ENCODE measurements at regions not wholly inside any gene's neighbourhood (a gene's known extent, or its start where the extent isn't known, plus 50 kb on each side); places are given as distances from the start of the nearest gene placed in this dataset.
"Not testable (repeated sequence)": the region's sequence is repeated elsewhere in the genome, so short reads cannot be mapped to it uniquely, and the experiment has no call there.

DNA sequence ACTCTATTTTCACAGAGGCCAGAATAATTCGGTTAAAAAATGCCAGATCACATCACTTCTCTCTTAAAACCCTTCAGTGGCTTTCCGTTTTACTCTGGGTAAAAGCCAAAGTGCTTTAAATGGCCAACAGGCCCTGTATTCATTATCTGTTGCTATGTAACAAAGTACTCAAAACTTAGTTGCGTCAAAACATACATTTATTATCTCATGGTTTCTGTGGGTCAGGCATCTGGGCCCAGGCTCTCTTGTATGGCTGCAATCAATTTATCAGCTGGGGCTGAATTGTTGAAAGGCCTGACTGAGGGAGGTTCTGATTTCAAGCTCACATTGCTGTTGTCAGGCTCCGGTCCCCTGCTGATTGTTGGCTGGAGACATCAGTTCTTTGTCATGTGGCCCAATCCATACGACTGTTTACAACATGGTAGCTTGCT, 72.7 kb upstream of the H2AZ1 start:
- no peak for DNase-seq

DNA sequence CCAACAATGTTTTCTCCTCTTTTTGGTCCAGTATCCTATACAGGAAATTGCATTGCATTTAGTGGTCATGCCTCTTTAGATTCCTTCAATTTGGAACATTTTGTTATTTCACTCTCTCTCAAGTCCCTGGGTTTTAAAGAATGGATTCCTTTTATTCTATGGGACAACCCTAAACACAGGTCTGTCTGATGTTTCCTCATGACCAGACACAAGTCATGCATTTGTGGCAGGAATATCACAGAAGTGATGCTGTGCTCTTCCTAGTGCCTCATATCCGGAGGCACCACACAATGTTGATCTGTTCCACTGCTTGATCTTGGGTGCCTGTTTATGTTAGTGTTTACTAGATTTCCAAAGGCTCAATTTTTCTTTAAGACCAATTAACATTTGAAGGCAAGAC, 69.7 kb upstream of the H2AZ1 start:
- no peak for DNase-seq

DNA sequence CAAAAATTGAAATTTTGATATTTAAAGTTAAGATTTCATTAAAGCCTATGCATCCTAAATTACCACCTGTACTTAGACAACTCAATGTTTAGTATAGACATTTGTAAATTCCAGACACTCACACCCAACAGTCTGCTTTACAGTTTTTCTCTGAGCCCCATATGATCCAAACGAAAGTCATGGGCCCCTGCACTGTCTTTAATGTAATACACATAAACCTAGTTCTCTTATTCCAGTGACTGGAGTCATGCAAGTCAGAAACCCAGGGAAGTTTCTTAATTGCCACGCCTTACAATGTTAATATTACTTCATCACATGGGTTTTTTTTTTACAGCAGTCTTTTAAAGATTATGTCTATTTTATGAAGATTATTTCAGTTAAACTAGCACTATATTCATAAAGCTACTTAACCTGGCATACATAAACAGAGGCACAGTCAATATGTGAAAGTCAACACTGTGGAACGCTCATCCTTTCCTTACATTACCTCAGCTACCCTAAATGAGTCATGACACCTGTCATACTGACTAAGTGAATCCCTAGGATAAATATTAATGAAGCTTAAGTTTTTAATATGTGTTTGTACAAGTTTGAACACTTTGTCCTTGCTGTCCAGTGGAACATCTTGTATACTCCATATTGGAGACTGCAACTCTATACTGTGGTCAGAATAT, 67.7 kb upstream of the H2AZ1 start:
- DNase-seq, result no peak

DNA sequence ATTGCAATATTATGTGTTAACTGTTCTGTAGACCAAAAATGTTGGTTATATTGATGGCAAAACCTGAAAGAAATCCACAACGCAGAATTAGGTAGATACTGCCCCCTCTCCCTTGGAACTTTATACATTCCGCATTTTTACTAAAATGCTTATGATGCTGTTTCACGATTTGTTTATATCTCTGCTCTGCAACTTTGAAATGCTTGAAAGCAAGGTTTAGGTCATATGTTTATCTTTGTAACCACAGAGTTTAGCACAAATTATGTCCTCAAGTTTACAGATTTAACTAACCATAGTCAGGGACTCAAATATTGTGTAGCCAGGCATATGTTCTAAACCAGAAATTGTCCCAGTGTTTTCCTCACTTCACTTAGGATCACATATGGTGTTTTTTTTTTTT, 66.1 kb upstream of the H2AZ1 start:
- DNase-seq, result no peak

DNA sequence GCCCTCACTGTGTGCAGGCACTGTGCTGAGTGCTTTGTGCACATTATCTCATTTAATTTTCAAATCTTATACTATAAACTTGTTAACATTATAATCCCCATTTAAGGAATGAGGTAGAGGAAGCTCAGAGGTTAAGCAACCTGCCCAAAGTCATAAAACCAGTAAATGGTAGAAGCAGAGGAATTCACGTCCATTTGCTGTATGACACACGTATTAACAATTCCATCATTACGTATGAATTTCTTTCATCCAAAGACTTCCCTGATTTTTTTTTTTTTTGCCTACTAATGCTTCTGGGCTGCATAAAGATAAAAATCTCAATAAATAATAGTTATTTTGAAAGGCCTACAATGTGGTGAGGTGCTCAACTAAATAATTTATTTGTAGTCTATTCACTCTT, 64.5 kb upstream of the H2AZ1 start:
- no peak for DNase-seq

DNA sequence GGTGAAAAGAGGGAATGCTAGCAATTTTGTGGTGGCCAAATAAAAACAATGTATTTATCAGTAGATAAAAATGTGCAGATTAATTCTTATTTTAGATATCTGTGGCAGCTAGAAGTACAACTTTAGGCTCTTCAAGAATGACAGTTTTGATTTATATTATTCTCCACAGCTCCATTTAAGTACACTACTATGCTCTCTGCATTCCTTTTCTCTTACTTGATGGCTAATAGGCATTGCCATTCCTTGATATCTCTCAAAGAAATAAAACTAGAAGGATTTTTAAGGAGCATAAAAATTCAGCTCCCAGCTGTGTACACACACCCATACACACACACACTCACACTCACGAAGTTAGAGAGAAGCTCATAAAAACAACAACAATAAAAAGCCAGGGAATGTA, 59.4 kb upstream of the H2AZ1 start:
- DNase-seq, result no peak

DNA sequence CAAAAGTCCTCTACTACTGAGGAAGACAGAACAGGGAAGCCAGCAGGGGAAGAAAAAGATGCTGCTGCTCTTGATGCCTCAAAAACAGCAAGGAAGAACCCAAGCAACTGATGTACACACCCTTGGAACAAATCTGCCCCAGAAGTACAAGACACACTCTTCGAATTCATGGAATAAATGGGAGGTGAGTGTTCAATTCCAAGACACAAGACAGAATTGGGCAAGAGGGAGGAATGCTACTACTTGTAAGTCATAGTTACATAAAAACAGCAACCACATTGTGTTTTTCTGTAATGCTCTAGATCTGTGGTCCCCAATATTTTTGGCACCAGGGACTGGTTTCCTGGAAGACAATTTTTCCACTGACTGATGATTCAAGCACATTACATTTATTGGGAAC, 58.0 kb upstream of the H2AZ1 start:
- DNase-seq, result no peak

DNA sequence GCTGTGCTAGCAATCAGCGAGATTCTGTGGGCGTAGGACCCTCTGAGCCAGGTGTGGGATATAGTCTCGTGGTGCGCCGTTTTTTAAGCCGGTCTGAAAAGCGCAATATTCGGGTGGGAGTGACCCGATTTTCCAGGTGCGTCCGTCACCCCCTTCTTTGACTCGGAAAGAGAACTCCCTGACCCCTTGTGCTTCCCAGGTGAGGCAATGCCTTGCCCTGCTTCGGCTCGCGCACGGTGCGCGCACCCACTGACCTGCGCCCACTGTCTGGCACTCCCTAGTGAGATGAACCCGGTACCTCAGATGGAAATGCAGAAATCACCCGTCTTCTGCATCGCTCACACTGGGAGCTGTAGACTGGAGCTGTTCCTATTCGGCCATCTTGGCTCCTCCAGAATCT, 56.1 kb upstream of the H2AZ1 start:
- DNase-seq, result not testable (repeated sequence)
